Stimulated activated CD4-positive, alpha-beta T cell treated with anti-CD3 and anti-CD28 coated beads, Interleukin-15, amount 100 ng/mL, for 24 hours (primary cell): ENCODE measurements at regions not wholly inside any gene's neighbourhood (a gene's known extent, or its start where the extent isn't known, plus 50 kb on each side); places are given as distances from the start of the nearest gene placed in this dataset.

Experiments
- DNase-seq: peaks from one replicate; pipeline ENCODE4 v3.0.0-alpha.2; 2020

GRCh38 chr6:14750059-14750661, 495.7 kb upstream of the JARID2 start:
- no peak for DNase-seq

- DNase-seq: no peak
These were observed 494.2 kb upstream of the JARID2 start for GRCh38 chr6:14751645-14752175.

GRCh38 chr6:14754751-14755513, 490.9 kb upstream of the JARID2 start:
- peak; percentile 73 for DNase-seq

DNA sequence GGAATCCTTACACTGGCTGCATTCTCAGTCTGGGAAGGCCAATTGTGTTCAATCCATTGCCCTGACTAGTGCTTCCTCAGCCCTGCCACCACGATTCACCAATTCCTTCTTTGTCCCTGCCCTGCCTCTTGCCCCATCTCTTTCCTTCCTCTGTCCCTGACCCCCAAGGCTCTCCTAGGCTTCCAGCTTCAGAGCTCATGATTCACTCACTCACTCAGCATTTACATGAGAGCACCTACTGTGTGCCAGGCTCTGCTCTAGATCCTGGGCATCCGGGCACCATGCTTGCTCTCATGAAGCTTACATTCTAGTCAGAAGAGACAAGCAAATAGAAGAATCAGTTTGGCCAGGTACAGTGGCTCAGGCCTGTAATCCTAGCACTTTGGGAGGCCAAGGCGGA, 489.5 kb upstream of the JARID2 start:
- DNase-seq: no peak

- DNase-seq: no peak
These were observed 488.9 kb upstream of the JARID2 start for GRCh38 chr6:14757014-14757413.

DNA sequence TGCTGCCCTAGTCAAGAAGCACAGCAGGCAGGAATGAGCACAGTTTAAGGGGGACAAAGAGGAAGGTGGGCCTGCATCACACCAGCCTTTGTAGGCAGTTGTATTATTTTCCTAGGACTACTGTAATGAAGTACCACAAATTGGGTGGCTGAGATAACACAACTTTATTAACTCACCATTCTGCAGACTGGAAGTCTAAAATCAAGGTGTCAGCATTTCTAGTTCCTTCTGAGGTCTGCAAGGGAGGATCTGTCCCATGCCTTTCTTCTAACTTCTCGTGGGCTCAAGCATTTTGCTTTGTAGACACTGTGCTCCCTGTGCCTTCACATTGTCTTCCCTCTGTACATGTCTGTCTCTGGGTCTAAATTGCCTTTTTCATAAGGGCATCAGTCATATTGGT, 488.5 kb upstream of the JARID2 start:
- no peak for DNase-seq

DNA sequence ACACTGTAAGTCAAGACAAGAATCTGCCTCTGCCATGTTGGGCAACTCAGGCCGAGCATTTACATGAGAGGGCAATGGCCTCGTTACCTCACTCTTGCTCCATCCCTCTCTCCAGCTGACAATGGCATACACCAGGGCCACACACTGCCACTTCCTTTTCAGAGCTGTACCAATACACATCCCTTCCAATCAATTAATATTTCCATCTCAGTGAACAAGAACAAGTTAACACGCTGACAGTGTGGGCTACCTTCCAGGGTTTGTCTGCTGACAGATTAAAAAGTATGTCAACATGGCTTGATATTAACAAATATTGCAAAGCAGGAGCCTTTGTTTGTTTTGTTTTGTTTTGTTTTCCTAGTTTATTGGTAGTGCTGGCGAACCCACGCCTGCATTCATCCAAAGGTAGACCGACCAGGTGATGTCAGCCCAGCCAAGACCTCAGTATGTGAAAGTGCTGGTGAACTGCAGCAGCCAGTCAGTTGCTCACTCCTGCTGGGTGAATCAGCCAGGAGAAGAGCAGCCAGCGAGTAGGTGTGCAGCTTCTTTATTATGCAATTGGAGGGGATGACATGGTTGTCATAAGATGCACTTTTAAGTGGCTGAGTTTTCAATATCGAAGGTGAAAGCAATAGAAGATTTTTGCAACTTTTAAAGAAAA, 487.3 kb upstream of the JARID2 start:
- DNase-seq: peak; percentile 43

DNA sequence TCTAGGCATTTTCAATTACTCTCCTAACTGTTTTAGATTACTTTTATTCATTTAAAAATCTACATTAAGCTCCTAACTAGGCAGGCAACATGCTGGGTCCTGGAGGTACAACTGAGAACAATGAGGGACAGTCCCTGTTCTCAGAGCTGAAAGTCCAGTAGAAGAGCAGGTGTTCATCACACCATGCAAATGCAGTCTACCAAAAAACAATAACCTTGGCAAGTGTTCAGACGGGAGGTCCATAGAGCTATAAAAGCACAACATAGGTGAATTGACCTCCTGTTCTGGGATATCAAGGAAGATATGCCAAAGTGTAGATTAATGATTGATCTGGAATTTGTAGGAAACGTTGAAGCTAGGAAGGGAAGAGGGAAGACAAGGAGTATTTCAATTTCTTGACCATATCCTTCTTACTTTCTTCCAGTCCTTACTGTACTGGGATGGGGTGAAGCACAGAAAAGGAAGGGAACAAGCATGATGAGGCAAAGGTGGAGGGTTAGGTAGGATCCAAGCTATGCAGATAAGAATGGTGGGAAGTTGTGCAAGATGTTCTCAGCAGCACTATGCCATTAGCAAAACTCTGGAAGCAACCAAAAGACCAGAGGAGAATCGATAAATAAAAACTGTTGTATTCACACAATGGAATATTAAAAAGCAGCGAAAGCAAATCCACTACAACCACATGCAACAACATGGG, 485.7 kb upstream of the JARID2 start:
- no peak for DNase-seq

GRCh38 chr6:14762077-14762476, 483.8 kb upstream of the JARID2 start:
- DNase-seq: no peak

DNA sequence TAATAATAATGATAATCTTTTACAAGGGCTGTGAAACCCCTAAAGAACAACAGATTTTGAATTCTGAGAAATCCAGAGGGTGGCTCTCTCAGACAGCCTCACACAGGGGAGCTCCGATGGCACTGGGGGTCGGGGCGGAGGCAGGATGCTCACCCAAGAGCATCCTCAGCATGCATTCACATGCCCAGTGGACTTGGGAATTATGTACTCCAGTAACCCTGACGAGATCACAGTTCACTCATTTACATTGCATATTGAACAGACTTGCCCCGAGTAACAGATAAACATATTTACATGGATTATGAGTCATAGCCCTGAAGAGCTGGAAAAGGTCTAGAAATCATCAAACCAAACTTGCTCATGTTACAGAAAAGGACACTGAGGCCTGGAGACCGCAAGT, 482.7 kb upstream of the JARID2 start:
- no peak for DNase-seq

DNA sequence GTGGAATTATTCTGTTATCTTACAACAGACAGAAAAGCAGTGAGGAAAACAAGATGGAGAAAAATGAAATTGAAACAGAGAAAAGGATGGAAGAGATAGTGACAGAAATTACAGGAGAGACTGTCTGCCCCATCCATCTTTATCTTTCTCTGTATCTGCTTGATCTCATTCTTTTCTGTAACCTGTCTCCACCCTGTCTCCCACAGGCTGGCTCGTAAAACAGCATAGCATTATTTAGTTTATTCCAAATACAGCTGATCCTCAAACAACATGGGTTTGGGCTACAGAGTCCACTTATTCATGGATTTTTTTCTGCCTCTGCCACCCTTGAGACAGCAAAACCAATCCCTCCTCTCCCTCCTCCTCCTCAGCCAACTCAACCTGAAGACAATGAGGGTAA, 482.3 kb upstream of the JARID2 start:
- DNase-seq: no peak

DNA sequence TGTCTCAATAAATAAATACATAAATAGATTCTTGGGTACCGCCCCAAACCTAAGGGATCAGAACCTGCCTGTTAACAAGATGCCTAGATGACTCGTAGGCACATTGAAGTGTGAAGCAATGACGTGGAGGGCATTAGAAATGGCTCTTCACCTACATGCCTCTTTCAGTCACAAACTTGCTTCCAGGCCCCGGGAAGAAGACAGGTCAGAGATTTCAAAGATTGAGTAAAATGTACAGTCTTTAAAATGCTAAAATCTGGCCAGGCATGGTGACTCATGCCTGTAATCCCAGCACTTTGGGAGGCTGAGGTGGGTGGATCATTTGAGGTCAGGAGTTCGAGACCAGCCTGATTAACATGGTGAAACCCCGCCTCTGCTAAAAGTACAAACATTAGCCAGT, 480.8 kb upstream of the JARID2 start:
- DNase-seq: no peak

- DNase-seq: no peak
These were observed 480.0 kb upstream of the JARID2 start for GRCh38 chr6:14765721-14766390.

- DNase-seq: no peak
These were observed 479.4 kb upstream of the JARID2 start for GRCh38 chr6:14766391-14766994.

GRCh38 chr6:14767226-14767625, 478.6 kb upstream of the JARID2 start:
- DNase-seq: no peak

DNA sequence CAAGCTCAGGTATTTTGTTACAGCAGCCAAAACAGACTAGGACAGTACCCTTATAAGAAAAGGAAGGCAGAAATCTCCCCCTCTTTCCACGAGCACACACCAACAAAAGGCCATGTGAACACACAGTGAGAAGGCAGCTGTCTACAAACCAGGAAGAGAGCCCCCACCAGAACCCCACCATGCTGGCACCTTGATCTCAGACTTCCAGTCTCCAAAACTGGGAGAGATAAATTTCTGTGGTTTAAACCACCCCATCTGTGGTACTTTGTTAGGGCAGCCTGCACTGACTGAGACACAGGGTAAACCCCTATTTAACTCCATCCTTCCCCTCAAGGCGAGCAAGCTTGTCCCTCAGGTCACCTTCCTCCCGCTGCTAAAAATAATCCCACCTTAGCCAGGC, 475.8 kb upstream of the JARID2 start:
- DNase-seq: no peak

DNA sequence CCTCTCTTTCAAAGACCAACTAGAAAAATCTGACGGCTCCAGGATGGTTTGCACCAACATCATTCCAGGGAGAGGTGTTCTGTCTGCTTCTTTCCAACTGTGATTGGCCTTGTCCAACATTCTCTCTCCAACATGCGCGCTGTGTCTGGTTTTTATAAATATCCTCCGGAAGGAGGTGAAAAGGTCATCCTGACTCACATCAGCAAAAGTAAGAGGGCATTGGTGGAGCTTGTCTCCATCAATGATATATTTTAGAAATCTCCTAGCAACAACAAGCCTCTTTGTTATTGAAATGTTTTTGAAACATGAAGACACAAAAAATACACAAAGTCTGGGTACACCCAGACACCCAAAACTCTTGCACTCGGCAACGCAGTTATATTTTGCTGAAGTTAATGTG, 475.3 kb upstream of the JARID2 start:
- no peak for DNase-seq

DNA sequence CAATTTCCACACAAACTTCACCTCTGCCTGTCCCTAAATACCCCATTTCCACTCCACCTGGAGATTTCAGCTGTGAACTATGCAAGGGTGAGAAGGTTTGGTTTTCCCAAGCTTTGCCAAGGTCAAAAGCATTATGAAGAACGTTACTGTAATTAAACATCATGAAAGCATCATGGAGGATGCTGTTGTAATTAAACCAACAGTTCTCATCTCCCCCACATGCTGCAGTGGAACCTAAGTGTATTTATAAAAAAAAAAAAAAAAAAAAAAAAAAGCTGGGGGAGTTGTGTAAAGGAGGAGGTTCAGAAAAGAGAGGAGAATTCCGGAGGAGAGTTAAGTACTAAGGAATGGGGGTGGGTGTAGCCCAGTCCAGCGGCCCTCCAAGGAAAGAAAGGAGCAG, 474.9 kb upstream of the JARID2 start:
- no peak for DNase-seq

DNA sequence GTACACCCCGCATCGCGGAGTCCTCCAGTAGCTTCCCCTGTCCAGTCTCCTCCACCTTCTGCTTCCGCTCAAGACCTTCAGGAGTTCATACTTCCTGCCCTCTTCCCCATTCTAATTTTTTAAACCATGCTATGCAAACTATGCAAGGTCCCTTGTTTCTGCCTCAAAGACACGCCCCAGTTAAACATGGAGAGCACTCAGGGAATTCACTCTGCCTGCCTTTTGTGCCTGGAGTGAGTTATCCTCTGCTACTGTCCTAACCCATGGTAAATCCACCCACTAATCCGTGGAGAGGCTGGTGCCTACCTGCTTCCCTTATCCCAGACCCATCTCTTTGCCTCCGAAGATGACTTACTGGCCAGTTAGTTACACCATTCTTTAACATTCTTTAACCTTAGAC, 473.7 kb upstream of the JARID2 start:
- DNase-seq: no peak

- DNase-seq: no peak
These were observed 470.3 kb upstream of the JARID2 start for GRCh38 chr6:14775528-14775927.

DNA sequence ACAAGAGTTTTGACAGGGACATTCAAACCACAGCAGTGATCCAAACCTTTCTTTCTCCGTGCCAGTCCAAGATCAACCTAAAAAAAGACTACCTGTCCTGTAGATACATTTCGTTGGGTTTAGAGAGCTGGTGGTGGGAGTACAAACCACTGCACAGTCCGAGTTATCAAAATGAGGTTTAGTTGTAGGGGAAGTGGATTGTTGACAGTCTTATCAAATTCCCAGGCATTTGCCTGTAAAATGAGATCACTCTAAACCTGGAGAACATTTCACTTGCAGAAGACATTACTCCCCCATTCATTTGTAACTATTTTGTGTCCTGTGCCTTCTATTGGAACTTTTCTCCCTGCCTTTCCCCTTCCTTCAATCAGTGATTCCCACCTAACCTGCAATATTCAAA, 469.6 kb upstream of the JARID2 start:
- DNase-seq: no peak

DNA sequence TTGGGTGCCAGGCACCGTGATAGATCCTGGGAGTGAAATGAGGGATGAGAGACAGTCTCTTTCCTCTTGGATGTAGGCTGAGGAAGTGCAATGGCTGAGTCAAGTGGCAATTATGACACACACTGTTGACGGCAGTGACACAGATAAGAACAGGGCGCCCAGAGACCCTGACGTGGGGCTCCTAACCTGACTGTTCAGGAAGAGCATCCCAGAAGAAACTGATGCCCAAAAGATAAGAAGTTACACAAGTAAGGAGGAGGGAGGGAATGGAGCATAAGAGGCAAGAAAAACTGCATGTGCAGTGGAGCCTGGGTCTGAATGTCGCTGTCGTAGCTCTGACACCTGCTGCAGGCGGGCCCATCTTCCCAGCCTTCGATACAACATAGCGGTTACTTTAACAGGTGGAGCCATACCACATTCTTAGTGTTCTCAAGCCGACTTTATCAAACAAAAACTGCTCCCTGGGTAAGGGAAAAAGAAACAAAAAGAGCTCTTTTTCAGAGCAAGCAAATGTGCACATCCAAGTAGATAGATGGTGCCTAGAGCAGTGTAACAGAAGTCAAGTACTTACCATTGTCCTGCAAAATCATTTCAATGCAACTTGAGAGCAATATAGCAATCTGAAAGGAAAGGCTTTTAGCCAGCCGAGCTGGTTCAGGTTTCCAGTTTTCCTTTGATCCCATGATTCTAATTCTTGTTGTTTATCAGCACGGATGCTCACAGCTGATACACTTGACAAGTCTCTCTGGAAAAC, 463.9 kb upstream of the JARID2 start:
- DNase-seq: no peak
